H54 (cell line): ENCODE measurements at regions not wholly inside any gene's neighbourhood (a gene's known extent, or its start where the extent isn't known, plus 50 kb on each side); places are given as distances from the start of the nearest gene placed in this dataset.
"Not testable (repeated sequence)": the region's sequence is repeated elsewhere in the genome, so short reads cannot be mapped to it uniquely, and the experiment has no call there.

Experiments
- DNase-seq: peaks from one replicate; pipeline ENCODE4 v3.0.0; 2011; ENCODE audit warnings: low spot score, mixed read lengths; ENCODE audit not compliant: insufficient read length
- FAIRE-seq: peaks from 3 replicates; lab custom pipeline; 2011; peaks lifted over from hg19 to GRCh38; lab: Jason Lieb, UNC
- POLR2A ChIP-seq: IDR thresholded peaks from 2 replicates; pipeline ENCODE4 v1.6.1; 2011; ENCODE audit warnings: low read depth, mild to moderate bottlenecking, low read length

- DNase-seq (no peak), FAIRE-seq (no peak)
- no peak for TF ChIP-seq POLR2A
These were observed 58.8 kb downstream of the UQCRFS1 start for GRCh38 chr19:29154163-29154562.

GRCh38 chr19:29145756-29146155 is 67.2 kb downstream of the UQCRFS1 start:
- FAIRE-seq, result no peak
- TF ChIP-seq POLR2A, result no peak
- no peak for DNase-seq

- DNase-seq (no peak), FAIRE-seq (no peak)
- no peak for TF ChIP-seq POLR2A
These were observed 69.8 kb downstream of the UQCRFS1 start for GRCh38 chr19:29143183-29143582.

- TF ChIP-seq POLR2A, result no peak
- no peak for DNase-seq
- FAIRE-seq, result no peak
These were observed 73.7 kb downstream of the UQCRFS1 start for GRCh38 chr19:29139227-29139626.

GRCh38 chr19:29138206-29138605 is 74.7 kb downstream of the UQCRFS1 start:
- FAIRE-seq, DNase-seq: not testable (repeated sequence)

- FAIRE-seq (no peak), DNase-seq (no peak)
- no peak for TF ChIP-seq POLR2A
These were observed 81.5 kb downstream of the UQCRFS1 start for GRCh38 chr19:29131456-29131855.

- FAIRE-seq (no peak), DNase-seq (no peak)
- no peak for TF ChIP-seq POLR2A
These were observed 83.8 kb downstream of the UQCRFS1 start for GRCh38 chr19:29129148-29129547.

- DNase-seq, result no peak
- FAIRE-seq, result no peak
- no peak for TF ChIP-seq POLR2A
These were observed 84.7 kb downstream of the UQCRFS1 start for GRCh38 chr19:29128203-29128602.

- FAIRE-seq (no peak), DNase-seq (no peak)
- TF ChIP-seq POLR2A, result no peak
These were observed 90.8 kb downstream of the UQCRFS1 start for GRCh38 chr19:29122185-29122584.

- DNase-seq, result peak; percentile 30
- TF ChIP-seq POLR2A, result no peak
- no peak for FAIRE-seq
These were observed 91.3 kb downstream of the UQCRFS1 start for GRCh38 chr19:29121684-29122083.

GRCh38 chr19:29120466-29120865 is 92.5 kb downstream of the UQCRFS1 start:
- DNase-seq (no peak), FAIRE-seq (no peak)
- no peak for TF ChIP-seq POLR2A

- DNase-seq (no peak), FAIRE-seq (no peak)
- TF ChIP-seq POLR2A, result no peak
These were observed 93.4 kb downstream of the UQCRFS1 start for GRCh38 chr19:29119590-29119989.

GRCh38 chr19:29118389-29118788 is 94.6 kb downstream of the UQCRFS1 start:
- TF ChIP-seq POLR2A, result no peak
- DNase-seq, result no peak
- FAIRE-seq, result no peak

GRCh38 chr19:29117926-29118325 is 95.0 kb downstream of the UQCRFS1 start:
- DNase-seq (no peak), FAIRE-seq (no peak)
- no peak for TF ChIP-seq POLR2A

GRCh38 chr19:29115181-29115580 is 97.8 kb downstream of the UQCRFS1 start:
- no peak for TF ChIP-seq POLR2A
- no peak for FAIRE-seq
- no peak for DNase-seq

- FAIRE-seq, result no peak
- no peak for DNase-seq
- no peak for TF ChIP-seq POLR2A
These were observed 99.1 kb downstream of the UQCRFS1 start for GRCh38 chr19:29113838-29114237.
